Activated CD4-positive, alpha-beta T cell treated with anti-CD3 and anti-CD28 coated beads for 48 hours (primary cell): ENCODE measurements at regions not wholly inside any gene's neighbourhood (a gene's known extent, or its start where the extent isn't known, plus 50 kb on each side); places are given as distances from the start of the nearest gene placed in this dataset.
"Not testable (repeated sequence)": the region's sequence is repeated elsewhere in the genome, so short reads cannot be mapped to it uniquely, and the experiment has no call there.

Source experiments
- DNase-seq: peaks from one replicate; pipeline ENCODE4 v3.0.0-alpha.2; 2020

DNA sequence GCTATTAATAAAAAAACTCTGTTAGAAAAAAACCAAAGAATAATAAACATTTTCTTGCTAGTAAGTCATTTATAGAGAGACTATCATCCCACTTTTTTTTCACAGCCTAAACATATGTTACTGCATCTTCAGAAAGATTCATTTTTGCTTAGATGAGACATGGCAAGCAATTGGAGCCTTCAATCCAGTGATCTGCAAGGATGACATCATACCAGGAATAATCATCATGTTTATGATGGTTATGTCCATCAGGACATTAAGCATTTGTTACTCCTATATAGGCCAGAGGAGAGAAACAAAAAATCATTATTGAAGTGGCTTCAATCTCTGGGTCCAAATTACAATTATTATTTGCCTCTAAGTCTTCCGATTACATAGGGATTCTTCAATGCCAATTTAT lies 626.3 kb upstream of the CCNG1 start:
- DNase-seq: no peak

DNA sequence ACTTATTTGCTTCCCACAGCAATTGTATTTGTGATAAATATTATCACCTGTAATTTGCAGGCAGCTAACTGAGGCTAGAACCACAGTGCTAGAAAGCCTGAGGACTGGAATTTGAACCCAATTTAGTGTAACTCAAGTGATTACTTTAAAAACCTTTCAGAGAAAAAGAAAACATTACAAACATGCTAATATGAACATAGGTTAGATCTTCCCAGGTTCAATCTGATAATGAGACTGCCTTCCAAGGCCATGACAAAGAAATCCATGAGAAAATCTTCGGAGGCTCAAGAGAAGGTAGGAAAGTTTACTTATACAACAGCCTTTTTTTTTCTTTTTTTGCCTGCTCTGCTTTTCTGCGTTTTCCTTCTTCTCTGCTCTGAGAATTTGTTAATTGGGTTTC lies 620.6 kb upstream of the CCNG1 start:
- no peak for DNase-seq

GRCh38 chr5:162817364-162817763 lies 620.0 kb upstream of the CCNG1 start:
- no peak for DNase-seq

GRCh38 chr5:162821664-162822063 lies 615.7 kb upstream of the CCNG1 start:
- not testable (repeated sequence) for DNase-seq

- DNase-seq: no peak
These were observed 613.0 kb upstream of the CCNG1 start for GRCh38 chr5:162824360-162824759.

DNA sequence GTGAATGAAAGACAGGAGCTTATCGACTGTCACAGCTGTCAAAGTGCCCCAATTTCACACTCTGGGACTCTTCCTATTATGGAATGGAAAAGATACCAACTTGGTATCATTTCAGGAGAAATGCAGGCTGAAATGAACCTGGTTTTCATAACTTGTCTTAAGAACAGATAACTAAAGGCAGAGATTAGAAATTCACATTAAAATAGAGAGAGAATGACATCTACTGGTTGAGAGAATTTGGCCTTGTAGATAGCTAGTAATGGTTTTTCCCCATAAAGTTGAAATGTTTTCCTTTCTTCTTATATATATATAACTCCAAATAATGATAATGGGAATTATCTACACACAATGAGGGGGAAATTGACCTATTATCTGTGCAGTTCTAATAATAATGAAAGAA lies 600.2 kb upstream of the CCNG1 start:
- no peak for DNase-seq

DNA sequence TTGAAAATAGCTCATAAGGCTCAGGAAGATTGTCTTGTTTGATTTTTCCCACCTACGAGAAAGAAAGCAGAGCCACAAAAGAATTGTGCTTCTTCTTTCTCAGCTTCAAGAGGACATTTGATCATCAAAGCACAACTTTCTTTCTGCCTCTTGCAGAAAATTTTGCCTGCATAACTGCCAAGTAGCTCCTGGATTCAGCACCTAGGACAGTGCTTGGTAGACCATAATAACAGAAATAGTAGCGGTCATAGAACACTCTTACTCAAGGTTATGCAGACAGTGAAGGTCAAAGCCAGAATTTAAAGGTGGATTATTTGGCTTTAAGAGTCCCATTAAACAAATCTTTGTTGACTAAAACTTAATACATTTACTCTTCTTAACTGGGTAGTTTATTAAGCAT lies 594.7 kb upstream of the CCNG1 start:
- DNase-seq: no peak

DNA sequence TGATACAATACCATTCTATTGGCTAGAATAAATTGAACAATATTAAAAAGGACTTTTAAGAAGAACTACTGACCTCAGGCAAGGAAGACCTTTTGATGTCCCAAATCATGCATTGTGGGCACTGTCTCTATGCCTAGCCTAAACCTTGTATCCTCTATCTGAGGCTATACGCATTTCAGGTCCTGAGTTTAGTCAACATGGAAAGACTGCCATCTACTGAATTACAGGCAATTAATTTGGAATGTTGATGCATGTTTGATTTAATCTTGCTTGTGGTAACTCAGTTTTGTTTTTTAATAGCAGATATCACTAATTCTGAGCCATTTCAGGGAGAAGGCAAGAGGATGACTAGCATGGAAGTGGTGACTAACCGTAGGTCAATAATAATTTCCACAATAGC lies 585.3 kb upstream of the CCNG1 start:
- no peak for DNase-seq

DNA sequence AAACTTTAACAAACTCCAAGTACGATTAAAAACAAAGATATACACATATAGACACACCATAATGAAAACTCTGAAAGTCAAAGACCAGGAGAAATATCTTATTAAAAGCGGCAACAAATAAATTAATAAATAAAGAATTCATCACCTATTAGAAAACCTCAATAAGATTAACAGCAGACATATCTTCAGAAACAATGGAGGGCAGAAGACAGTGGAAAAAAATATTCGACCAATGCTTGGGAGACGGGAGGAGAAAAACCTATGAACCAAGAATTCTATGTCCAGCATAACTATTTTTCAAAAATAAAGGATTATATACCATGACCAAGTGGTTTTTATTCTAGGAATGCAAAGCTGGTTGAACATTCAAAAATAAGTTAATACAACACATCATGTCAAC lies 578.6 kb upstream of the CCNG1 start:
- DNase-seq: no peak

- no peak for DNase-seq
These were observed 566.4 kb upstream of the CCNG1 start for GRCh38 chr5:162870966-162871365.

DNA sequence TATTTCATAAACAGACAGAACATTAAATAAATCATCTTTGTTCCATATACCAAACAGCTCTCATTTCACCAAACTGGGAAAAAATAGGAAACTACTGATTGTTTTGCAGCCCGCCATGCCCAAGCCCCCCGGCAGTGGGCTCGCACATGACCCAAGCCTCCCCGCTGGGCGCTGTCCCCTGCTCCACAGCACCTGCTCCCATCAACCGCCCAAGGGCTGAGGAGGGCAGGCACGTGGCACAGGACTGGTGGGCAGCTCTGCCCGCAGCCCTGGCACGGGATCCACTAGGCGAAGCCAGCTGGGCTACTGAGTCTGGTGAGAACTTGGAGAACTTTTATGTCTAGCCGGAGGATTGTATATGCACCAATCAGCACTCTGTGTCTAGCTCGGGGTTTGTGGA lies 554.8 kb upstream of the CCNG1 start:
- no peak for DNase-seq

- no peak for DNase-seq
These were observed 550.7 kb upstream of the CCNG1 start for GRCh38 chr5:162886717-162887116.

GRCh38 chr5:162888268-162888667 lies 549.1 kb upstream of the CCNG1 start:
- no peak for DNase-seq

DNA sequence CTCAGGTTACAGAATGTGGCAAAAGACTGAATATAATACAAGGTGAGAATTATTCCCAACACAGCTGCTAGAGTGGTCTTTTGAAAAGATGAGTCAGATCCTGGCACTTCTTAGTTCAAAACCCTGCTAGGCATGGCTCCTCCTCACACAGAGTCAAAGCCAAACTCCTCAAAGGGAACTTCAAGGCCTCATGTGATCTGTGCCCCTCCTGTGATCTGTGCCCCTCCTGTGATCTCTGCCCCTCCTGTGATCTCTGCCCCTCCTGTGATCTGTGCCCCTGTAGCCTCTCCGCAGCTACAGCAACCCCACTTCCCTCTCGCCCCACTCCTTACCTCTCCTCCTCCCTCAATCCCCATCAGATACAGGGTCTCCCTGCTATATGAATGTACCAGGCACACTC lies 525.5 kb upstream of the CCNG1 start:
- DNase-seq: no peak

- no peak for DNase-seq
These were observed 521.0 kb upstream of the CCNG1 start for GRCh38 chr5:162916368-162916767.

DNA sequence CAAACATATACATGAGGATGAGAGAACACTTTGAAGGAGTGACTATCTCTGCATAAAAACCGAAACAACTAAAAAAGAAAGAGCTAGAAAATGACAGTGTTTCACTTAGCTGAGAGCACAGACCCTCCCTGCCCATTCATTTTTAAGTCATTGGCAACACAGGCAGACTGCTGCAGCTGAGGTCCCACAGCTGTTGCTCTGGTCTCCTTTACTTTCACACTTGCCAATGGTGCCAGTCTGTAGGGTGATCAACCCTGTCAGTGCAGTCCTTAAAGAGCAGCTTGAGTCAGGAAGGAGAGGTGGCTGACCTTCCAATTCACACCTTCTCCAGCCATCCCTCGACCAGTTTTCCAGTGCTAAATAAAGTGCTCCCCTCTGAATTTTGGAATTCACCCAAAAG lies 508.3 kb upstream of the CCNG1 start:
- DNase-seq: no peak

DNA sequence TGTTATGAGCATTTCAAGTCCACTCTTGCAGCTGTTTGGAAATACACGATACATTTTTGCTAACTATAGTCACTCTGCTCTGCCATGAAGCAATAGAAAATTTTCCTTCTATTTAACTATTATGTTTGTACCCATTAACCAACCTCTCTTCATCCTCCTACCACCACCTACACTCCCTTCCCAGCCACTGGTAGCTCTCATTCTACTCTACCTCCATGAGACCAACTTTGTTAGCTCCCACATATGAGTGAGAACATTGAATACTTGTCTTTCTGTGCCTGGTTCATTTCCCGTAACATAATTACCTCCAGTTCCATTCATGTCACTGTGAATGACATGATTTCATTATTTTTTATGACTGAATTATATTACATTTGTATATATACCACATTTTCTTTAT lies 505.9 kb upstream of the CCNG1 start:
- no peak for DNase-seq

GRCh38 chr5:162939991-162940390 lies 497.4 kb upstream of the CCNG1 start:
- DNase-seq: no peak

GRCh38 chr5:162948677-162949076 lies 488.7 kb upstream of the CCNG1 start:
- no peak for DNase-seq

GRCh38 chr5:162956570-162956969 lies 480.8 kb upstream of the CCNG1 start:
- DNase-seq: no peak

- DNase-seq: not testable (repeated sequence)
These were observed 473.3 kb upstream of the CCNG1 start for GRCh38 chr5:162964144-162964543.

DNA sequence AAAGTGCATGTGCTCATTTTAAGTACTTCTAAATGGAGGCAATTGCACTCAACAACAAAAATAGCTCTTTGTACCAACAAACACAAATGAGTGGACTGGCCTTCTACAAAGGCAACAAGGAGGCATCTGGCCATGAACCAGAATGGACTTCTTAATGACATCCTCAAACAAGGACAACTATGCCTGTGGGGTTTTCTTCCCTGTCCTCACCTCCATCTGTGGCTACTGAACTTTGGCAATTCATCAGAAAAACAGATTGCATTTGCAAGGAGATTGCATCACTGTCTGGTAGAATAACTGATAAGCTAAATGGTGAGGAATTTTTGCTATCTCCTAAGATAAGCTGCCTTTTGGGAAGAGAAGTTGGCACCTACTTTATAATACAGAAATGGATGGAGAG lies 447.3 kb upstream of the CCNG1 start:
- DNase-seq: no peak

GRCh38 chr5:162990856-162991497 lies 446.4 kb upstream of the CCNG1 start:
- DNase-seq: no peak

GRCh38 chr5:162995568-162995967 lies 441.8 kb upstream of the CCNG1 start:
- DNase-seq: no peak

DNA sequence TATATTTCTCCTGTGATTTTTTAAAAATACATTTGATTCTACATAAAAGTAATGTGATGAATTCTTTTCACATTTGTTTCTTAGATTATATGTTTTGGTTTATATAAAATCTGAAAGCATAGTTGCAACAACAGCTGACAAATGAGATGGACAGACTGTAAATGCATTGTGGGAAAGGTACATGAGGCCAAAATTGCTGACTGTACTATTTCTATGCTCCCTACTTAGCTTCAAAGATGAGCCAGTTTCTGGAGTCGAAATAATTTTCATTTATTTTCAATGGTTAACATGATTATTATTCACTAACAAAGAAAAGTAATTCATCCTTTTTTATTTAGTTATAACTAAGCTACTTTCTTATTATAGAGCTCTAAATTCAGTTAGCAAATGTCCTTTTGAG lies 441.3 kb upstream of the CCNG1 start:
- DNase-seq: no peak

- no peak for DNase-seq
These were observed 431.4 kb upstream of the CCNG1 start for GRCh38 chr5:163005949-163006348.
